GF-D8 (cell line): ENCODE measurements at regions not wholly inside any gene's neighbourhood (a gene's known extent, or its start where the extent isn't known, plus 50 kb on each side); places are given as distances from the start of the nearest gene placed in this dataset.
"Not testable (repeated sequence)": the region's sequence is repeated elsewhere in the genome, so short reads cannot be mapped to it uniquely, and the experiment has no call there.

Experiments
- DNase-seq: peaks from one replicate; lab custom pipeline; 2025; lab: John Stamatoyannopoulos, UW

- DNase-seq: no peak
These were observed 631.9 kb upstream of the ANKRD30A start for GRCh38 chr10:36493516-36493880.

DNA sequence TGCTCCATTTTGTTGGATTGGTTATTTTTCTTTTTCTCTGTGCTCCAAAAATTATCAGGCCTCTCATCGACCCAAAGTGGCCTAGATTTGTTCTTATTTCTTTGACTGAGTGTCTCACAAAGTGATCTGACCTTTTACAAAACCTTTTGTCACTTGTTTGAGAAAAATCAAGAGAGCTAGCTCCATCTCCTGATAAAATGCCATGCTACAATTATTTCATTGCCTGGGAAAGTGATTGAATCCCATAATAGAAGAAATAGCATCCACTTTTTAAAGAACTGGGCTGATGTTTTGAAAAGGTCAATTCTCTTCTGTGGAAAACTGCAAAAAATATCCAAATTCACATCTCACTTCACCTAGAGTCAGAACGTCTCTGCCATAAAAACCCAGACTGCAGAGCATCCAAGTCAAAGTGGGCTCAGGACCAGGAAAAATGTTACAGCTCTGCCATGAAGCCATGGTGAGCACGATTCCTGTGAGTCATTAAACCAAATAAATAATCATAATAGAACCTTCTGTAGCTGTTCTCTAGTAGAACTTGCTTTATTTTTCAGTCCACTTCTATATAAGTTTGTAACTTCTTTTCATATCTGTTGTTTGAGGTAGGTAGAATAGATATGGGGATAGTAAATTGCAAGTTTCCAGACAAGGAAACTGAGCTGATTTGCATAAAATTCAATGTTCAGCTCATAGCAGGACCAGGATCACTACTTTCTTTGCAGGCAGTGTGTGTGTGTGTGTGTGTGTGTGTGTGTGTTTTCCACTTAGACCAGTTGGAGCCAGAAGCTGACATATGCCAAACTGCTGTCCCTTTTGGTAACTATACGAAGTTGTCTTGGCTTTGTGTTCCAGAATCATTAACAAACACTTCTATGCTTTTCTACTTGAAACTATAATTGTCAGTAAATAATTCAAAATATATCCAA, 632.5 kb upstream of the ANKRD30A start:
- no peak for DNase-seq

GRCh38 chr10:36491926-36492325, 633.5 kb upstream of the ANKRD30A start:
- DNase-seq: no peak

- no peak for DNase-seq
These were observed 635.7 kb upstream of the ANKRD30A start for GRCh38 chr10:36489611-36490228.

GRCh38 chr10:36489181-36489580, 636.2 kb upstream of the ANKRD30A start:
- DNase-seq: no peak

DNA sequence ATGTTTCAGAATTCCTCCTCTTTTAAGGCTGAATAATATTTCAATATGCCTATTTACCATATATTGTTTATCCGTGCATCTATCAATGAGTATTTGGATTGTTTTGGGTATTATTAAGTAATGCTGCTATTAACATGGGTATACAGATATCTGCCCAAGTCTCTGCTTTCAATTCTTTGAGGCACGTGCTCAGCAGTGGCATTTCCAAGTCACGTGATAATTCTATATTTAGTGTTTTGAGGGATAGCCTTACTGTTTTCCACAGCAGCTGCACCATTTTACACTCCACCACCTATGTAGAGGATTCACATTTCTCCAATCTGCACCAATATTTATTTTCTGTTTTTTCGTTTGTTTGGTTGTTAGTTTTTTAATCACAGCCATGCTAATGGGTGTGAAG, 636.8 kb upstream of the ANKRD30A start:
- no peak for DNase-seq

DNA sequence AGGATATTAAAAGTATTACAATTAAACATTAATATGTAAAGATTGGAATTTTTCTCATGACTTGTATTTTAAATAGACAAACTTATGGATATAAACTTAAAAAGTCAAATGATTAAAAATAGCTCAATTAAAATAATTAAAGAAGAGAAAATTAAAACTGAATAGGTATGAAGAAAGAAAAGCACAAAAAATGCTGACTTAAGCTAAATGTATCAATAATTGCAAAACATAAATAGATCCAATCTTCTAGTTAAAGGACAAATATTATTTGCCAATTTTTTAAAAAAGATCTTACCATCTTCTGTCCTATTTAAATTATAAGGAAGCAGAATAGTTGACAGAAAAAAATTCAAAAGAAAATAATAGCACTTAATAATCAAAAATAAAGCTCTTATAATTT, 646.3 kb upstream of the ANKRD30A start:
- DNase-seq: no peak

GRCh38 chr10:36476399-36476798, 649.0 kb upstream of the ANKRD30A start:
- DNase-seq: no peak

- no peak for DNase-seq
These were observed 649.7 kb upstream of the ANKRD30A start for GRCh38 chr10:36475746-36476145.

DNA sequence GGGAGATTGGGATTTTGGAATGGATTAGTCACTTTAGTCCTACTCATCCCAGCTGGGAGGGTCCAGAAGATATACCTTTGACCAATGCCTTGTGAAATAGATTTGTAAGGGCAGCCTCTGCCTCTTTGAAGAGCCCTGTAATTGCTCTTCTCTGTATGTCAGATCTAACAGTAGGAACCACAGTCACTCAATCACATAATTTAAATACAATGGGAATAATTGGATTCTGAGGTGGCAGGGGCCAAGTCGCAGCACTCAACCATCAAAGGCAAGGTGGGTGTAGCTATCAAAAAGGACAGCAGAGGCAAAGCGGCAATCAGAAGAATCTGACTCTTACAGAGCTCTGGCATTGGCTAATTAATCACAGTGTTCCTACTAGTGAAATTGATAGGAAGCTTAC, 650.9 kb upstream of the ANKRD30A start:
- no peak for DNase-seq

DNA sequence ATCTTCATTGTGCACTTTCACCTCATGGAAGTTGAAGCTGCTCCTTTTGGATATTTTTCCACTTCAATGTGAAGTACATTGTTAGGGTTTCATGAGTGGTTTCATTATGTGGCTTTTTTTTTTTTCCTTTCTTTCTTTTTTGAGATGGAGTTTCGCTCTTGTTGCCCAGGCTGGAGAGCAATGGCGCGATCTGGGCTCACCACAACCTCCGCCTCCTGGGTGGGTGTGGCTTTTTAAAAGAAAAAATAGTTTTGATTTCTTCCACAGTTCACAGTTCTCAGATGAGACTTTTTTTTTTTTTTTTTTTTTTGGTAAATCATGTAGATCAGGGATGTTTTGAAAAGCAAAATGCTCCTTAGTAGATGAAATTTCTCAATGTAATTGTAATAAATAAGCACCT, 652.3 kb upstream of the ANKRD30A start:
- DNase-seq: no peak

DNA sequence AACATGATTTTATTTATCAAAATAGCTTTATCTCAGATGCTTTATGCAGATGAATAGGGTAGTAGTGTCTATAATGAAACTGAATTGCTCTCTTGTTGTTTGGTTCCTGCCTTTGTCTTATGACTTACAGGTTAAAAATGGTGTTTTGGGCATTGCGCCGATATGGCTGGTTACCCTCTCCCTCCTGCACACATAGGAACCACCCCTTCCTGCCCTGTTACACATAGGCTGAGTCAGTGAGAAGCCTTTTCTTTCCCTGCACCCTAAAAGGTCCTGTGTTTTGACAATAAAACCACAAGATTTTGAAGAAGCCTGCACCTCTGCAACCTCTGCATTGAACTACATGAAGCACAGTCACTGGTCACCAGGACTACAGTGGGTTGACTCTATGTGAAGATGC, 655.8 kb upstream of the ANKRD30A start:
- DNase-seq: no peak

DNA sequence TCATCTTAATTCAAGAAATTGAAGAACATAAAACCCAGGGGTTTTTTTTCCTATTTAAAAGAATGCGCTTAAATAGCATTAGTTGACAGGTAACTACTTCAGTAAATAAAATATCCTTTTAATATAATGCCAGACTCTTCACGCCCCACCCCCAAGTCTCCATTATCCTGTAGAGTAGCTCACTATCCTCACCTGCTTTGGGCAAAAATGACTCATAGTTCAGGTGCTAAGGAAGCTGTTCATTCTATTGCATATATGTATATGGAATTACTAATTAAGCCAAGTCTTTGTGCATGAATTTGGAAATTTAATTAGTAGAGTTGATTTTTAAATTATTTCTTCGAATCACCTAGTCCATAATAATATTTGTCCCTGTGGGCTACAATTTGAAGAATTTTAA, 656.8 kb upstream of the ANKRD30A start:
- DNase-seq: no peak

- no peak for DNase-seq
These were observed 659.6 kb upstream of the ANKRD30A start for GRCh38 chr10:36465604-36466379.

DNA sequence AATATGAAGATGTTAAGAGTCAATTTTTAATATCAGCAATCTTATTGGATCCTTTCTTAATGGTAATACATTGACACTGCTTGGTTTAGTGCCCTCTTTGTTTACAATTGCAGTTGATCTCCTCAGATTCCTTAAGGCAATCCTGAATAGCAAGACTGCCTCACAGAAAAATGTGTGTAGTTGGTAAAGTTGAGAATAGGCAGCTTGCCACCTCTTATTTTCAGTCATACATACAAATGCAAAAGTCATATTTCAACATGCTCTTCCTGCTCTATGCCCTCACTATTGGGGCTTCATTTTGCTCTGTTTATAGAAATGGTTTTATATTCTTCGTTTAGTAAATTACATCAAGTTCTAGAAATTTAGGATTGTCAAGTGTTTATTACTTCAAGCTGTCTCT, 661.1 kb upstream of the ANKRD30A start:
- DNase-seq: no peak

- DNase-seq: no peak
These were observed 662.0 kb upstream of the ANKRD30A start for GRCh38 chr10:36463390-36463789.

- DNase-seq: no peak
These were observed 663.2 kb upstream of the ANKRD30A start for GRCh38 chr10:36462194-36462593.

GRCh38 chr10:36458437-36458836, 667.0 kb upstream of the ANKRD30A start:
- not testable (repeated sequence) for DNase-seq

GRCh38 chr10:36457751-36458150, 667.6 kb upstream of the ANKRD30A start:
- DNase-seq: no peak

- no peak for DNase-seq
These were observed 669.8 kb upstream of the ANKRD30A start for GRCh38 chr10:36455526-36456133.

DNA sequence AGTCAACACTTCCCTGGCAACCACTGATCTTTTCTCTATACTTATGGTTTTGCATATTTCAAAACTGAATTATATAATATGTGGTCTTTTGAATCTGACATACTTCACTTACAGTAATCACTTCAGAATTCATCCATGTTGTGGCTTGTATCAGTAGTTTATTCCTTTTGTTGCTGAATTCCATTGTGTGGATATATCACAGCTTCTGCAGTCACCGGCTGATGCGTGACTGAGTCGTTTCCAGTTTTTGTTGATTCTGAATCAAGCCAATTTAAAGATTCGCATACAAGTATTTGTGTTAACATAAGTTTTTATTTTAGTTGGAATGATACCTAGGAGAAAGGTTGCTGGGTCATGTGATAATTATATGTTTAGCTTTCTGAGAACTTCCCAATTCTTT, 672.5 kb upstream of the ANKRD30A start:
- DNase-seq: no peak

- DNase-seq: no peak
These were observed 673.9 kb upstream of the ANKRD30A start for GRCh38 chr10:36451391-36451970.
